HCT116 (cell line): ENCODE measurements at regions not wholly inside any gene's neighbourhood (a gene's known extent, or its start where the extent isn't known, plus 50 kb on each side); places are given as distances from the start of the nearest gene placed in this dataset.

Experiments used
- ATAC-seq: fragments of 200-7000 bp; cut with Tn5 transposase; 2 replicates; pipeline ENCODE4 v1.9.1; 2020; ENCODE audit warnings: mild to moderate bottlenecking, moderate library complexity
- BruUV-seq: library from RNA; stranded (reverse); fragments of 400-500 nt; replicated peaks from 2 replicates; lab custom pipeline; 2021; lab: Mats Ljungman, UMichigan
- CTCF ChIA-PET: fragments of 300-600 bp; sonication (Branson Sonifier 250); formaldehyde crosslinking; loops from one replicate; lab custom pipeline; 2021; ENCODE audit warnings: antibody characterized with exemption; lab: Charles Lee
- POLR2A ChIA-PET: fragments of 300-600, 350-600 bp; sonication (Branson Sonifier 250); formaldehyde crosslinking; loops from one replicate; lab custom pipeline; 2021; ENCODE audit warnings: antibody characterized with exemption; lab: Charles Lee
- RAD21 ChIA-PET, 2 experiments: fragments of 300-600 bp; sonication (Branson Sonifier 250); formaldehyde crosslinking; loops; one replicate each; lab custom pipeline; 2023; ENCODE audit warnings: low total read pairs in 2 of 2; ENCODE audit not compliant: uncharacterized antibody in 2 of 2, unreplicated experiment in 2 of 2, low non-redundant PET in 1 of 2; lab: Charles Lee
- DNase-seq: peaks from one replicate; pipeline ENCODE4 v3.0.0-alpha.2; 2010; ENCODE audit warnings: low read depth, low spot score
- H2AFZ ChIP-seq: fragments of 200-600 bp; shearing (Covaris generic), sonication (generic); 2 replicates; pipeline ENCODE4 v1.6.1; 2017; ENCODE audit warnings: low read depth, mixed run types, mixed read lengths, antibody characterized with exemption, low read length; ENCODE audit not compliant: poor library complexity, severe bottlenecking
- H3K27ac ChIP-seq: 2 replicates; pipeline ENCODE4 v1.5.1; 2012; ENCODE audit warnings: low read depth, low read length
- H3K27me3 ChIP-seq: fragments of 200-600 bp; sonication (generic); 2 replicates; pipeline ENCODE4 v1.6.1; 2016; ENCODE audit warnings: mixed run types, low read length, mixed read lengths; ENCODE audit not compliant: insufficient read depth
- H3K36me3 ChIP-seq, 2 experiments: fragments of 200-500 bp in 1 of 2; fragments of 200-600 bp in 1 of 2; sonication (Bioruptor generic) in 1 of 2; sonication (generic) in 1 of 2; 2 replicates each; pipeline versions ENCODE4 v1.5.1 to v1.6.1; 2014 to 2016; ENCODE audit warnings: low read length in 2 of 2, inconsistent platforms in 1 of 2, mixed read lengths in 1 of 2, mixed run types in 1 of 2; ENCODE audit not compliant: insufficient read depth in 2 of 2, control insufficient read depth in 1 of 2
- H3K4me1 ChIP-seq, 2 experiments: fragments of 200-600 bp in 1 of 2; sonication (generic) in 1 of 2; 2 replicates each; pipeline versions ENCODE4 v1.5.1 to v1.6.1; 2012 to 2017; ENCODE audit warnings: low read length in 2 of 2, inconsistent platforms in 1 of 2, mild to moderate bottlenecking in 1 of 2, mixed read lengths in 1 of 2, mixed run types in 1 of 2, moderate library complexity in 1 of 2; ENCODE audit not compliant: insufficient read depth in 2 of 2, control insufficient read depth in 1 of 2
- H3K4me2 ChIP-seq: fragments of 200-600 bp; sonication (generic); 2 replicates; pipeline ENCODE4 v1.6.1; 2017; ENCODE audit warnings: mixed run types, low read length, mixed read lengths
- H3K4me3 ChIP-seq, 2 experiments: fragments of 200-600 bp in 1 of 2; sonication (generic) in 1 of 2; replicated peaks in 1 of 2; 2 replicates each; pipeline ENCODE4 v1.5.1; 2011 to 2016; ENCODE audit warnings: low read length in 2 of 2, control low read depth in 1 of 2, low read depth in 1 of 2, mild to moderate bottlenecking in 1 of 2, mixed read lengths in 1 of 2, mixed run types in 1 of 2
- H3K79me2 ChIP-seq: fragments of 200-600 bp; sonication (generic); 2 replicates; pipeline ENCODE4 v1.6.1; 2017; ENCODE audit warnings: mild to moderate bottlenecking, mixed run types, low read length, moderate library complexity, mixed read lengths; ENCODE audit not compliant: insufficient read depth
- H3K9ac ChIP-seq: fragments of 200-600 bp; sonication (generic); 2 replicates; pipeline ENCODE4 v1.6.1; 2016; ENCODE audit warnings: low read length, mixed read lengths
- H3K9me2 ChIP-seq: fragments of 200-600 bp; sonication (generic), shearing (Covaris generic); 2 replicates; pipeline ENCODE4 v1.6.1; 2017; ENCODE audit warnings: mixed run types, mild to moderate bottlenecking, moderate library complexity; ENCODE audit not compliant: insufficient read depth
- H3K9me3 ChIP-seq, 2 experiments: fragments of 200-500 bp in 1 of 2; fragments of 200-600 bp in 1 of 2; sonication (Bioruptor generic) in 1 of 2; sonication (generic) in 1 of 2; 2 replicates each; pipeline ENCODE4 v1.6.1; 2014 to 2017; ENCODE audit warnings: low read length in 2 of 2, mixed read lengths in 2 of 2, inconsistent platforms in 1 of 2, low read depth in 1 of 2, mild to moderate bottlenecking in 1 of 2, mixed run types in 1 of 2, moderate library complexity in 1 of 2; ENCODE audit not compliant: control insufficient read depth in 1 of 2, insufficient read depth in 1 of 2
- H4K20me1 ChIP-seq: fragments of 200-600 bp; sonication (generic), shearing (Covaris generic); 2 replicates; pipeline ENCODE4 v1.6.1; 2017; ENCODE audit warnings: mixed run types, mild to moderate bottlenecking, moderate library complexity; ENCODE audit not compliant: insufficient read depth
- CBX3 ChIP-seq: IDR thresholded peaks from 2 replicates; pipeline ENCODE4 v1.6.1; 2012; ENCODE audit warnings: low read depth
- CEBPB ChIP-seq: IDR thresholded peaks from 2 replicates; pipeline ENCODE4 v1.6.1; 2012; ENCODE audit warnings: low read depth
- EGR1 ChIP-seq: IDR thresholded peaks from 2 replicates; pipeline ENCODE4 v1.6.1; 2012; ENCODE audit warnings: low read depth
- ELF1 ChIP-seq: IDR thresholded peaks from 2 replicates; pipeline ENCODE4 v1.6.1; 2012; ENCODE audit warnings: low read depth, borderline replicate concordance
- EZH2 ChIP-seq: fragments of 200-600 bp; sonication (generic); IDR thresholded peaks from 2 replicates; pipeline ENCODE4 v1.6.1; 2017; ENCODE audit warnings: antibody characterized with exemption, mixed run types
- EZH2phosphoT487 ChIP-seq: fragments of 200-600 bp; IDR thresholded peaks from 2 replicates; pipeline ENCODE4 v1.6.1; 2018; ENCODE audit warnings: antibody characterized with exemption, borderline replicate concordance
- FOSL1 ChIP-seq: IDR thresholded peaks from 2 replicates; pipeline ENCODE4 v1.6.1; 2012; ENCODE audit warnings: low read depth
- JUND ChIP-seq: IDR thresholded peaks from 2 replicates; pipeline ENCODE4 v1.6.1; 2012
- POLR2A ChIP-seq: IDR thresholded peaks from 2 replicates; pipeline ENCODE4 v1.7.0; 2011; ENCODE audit warnings: borderline replicate concordance; ENCODE audit not compliant: insufficient read depth, insufficient read length; ENCODE audit errors: extremely low read depth
- RAD21 ChIP-seq: IDR thresholded peaks from 2 replicates; pipeline ENCODE4 v1.6.1; 2012; ENCODE audit warnings: low read depth, mild to moderate bottlenecking
- SP1 ChIP-seq: IDR thresholded peaks from 2 replicates; pipeline ENCODE4 v1.6.1; 2012; ENCODE audit warnings: low read depth
- TCF7L2 ChIP-seq: IDR thresholded peaks from 2 replicates; pipeline ENCODE4 v1.7.0; 2011; ENCODE audit warnings: borderline replicate concordance, inconsistent platforms; ENCODE audit not compliant: insufficient read depth, insufficient read length; ENCODE audit errors: extremely low read depth
- YY1 ChIP-seq: IDR thresholded peaks from 2 replicates; pipeline ENCODE4 v1.6.1; 2011; ENCODE audit warnings: low read length, low read depth, moderate library complexity, mild to moderate bottlenecking; ENCODE audit not compliant: insufficient replicate concordance; ENCODE audit errors: extremely low read depth
- ZFX ChIP-seq: fragments of 450-650 bp; IDR thresholded peaks from 2 replicates; pipeline ENCODE4 v1.6.1; 2017
- ZNF274 ChIP-seq: fragments of 200-500 bp; sonication (Bioruptor generic); IDR thresholded peaks from 2 replicates; pipeline ENCODE4 v1.6.1; 2014; ENCODE audit warnings: mild to moderate bottlenecking, low read depth, low read length, inconsistent platforms
- intact Hi-C: fragments of 100-400 bp; cut with micrococcal nuclease; formaldehyde crosslinking; loops from 2 replicates; pipeline ENCODE4 v1.10.0; 2022
- TF ChIP-seq, protein P1 (sequence below): IDR thresholded peaks from 2 replicates; pipeline ENCODE4 v1.6.1; 2011; ENCODE audit warnings: mild to moderate bottlenecking, low read length, moderate library complexity; ENCODE audit not compliant: insufficient replicate concordance; ENCODE audit errors: extremely low read depth
- TF ChIP-seq, protein P2 (sequence below): IDR thresholded peaks from 2 replicates; pipeline ENCODE4 v1.6.1; 2012
- TF ChIP-seq, protein P3 (sequence below), 3 experiments: fragments of 200-600 bp in 1 of 3; sonication (generic) in 1 of 3; IDR thresholded peaks in 2 of 3; conservative IDR thresholded peaks in 1 of 3; 2 replicates each; pipeline ENCODE4 v1.5.1; 2012 to 2017; ENCODE audit warnings: low read depth in 2 of 3, low read length in 2 of 3, antibody characterized with exemption in 1 of 3, borderline replicate concordance in 1 of 3, control low read depth in 1 of 3, mild to moderate bottlenecking in 1 of 3, mixed read lengths in 1 of 3, mixed run types in 1 of 3, moderate library complexity in 1 of 3; ENCODE audit not compliant: insufficient read depth in 1 of 3
- TF ChIP-seq, protein P4 (sequence below): IDR thresholded peaks from 2 replicates; pipeline ENCODE4 v1.6.1; 2012

DNA sequence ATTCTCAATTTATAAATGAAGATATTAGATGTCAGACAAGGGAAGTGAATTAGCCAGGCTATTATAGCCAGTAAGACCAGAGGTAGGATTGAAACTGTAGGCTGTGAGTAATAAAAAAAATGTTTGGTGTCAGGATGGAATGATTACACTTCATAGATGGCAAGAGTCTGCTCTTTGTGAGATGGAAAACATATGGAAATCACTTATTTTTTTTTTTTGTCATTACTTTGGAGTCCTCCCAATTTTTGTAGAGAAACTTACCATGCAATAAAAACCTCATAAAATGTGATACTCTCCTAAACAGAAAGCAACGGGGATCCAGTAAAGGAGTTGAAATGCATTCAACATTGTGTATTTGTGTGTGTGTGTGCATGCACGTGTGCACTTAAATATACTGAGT is 532.7 kb upstream of the CDH8 start:
- H3K27ac ChIP-seq: no peak overlapping the region
- no peak for TF ChIP-seq SP1
- no peak for TF ChIP-seq ELF1
- no peak for TF ChIP-seq YY1
- no peaks in the 10 kb centered on the region for H3K79me2 ChIP-seq
- H3K4me2 ChIP-seq: no peak overlapping the region
- intact Hi-C loops: no loop called here
- no peaks in the 10 kb centered on the region for H3K36me3 ChIP-seq
- no peaks in the 10 kb centered on the region for H3K9me2 ChIP-seq
- peaks cover 12 to 18% of the 10 kb centered on the region in 2 experiments; a peak in 2 of 4 replicates for H3K9me3 ChIP-seq
- ChIA-PET CTCF (no interaction called here), POLR2A (no interaction called here), RAD21 (no interaction called here)
- H3K27me3 ChIP-seq: no peaks in the 10 kb centered on the region
- no peak overlapping the region for H3K9ac ChIP-seq
- no peaks in the 10 kb centered on the region for H3K4me1 ChIP-seq
- no peak for DNase-seq
- no peaks in the 10 kb centered on the region for H4K20me1 ChIP-seq
- H3K4me3 ChIP-seq: no peak overlapping the region
- ATAC-seq: no peak
- H2AFZ ChIP-seq: no peak overlapping the region
- no TSS peak for BruUV-seq

DNA sequence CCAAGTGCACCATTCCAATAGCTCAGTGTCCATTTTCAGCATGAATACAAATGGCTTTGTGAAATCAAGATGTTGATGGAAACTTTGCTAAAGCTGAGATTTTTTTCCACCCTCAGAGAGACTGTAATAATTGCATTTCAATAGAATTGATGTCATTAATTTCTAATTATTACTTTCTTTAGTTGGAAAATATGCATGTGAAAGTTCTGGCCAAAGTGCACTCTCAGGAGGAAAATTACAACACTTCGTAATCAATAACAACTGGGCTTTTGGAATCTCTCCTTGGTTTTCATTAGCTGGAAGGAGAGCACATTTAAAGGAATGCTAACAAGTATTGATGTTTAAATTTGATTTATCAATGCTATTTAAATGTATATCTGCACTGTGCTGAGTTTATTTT is 529.5 kb upstream of the CDH8 start:
- H3K4me3 ChIP-seq: no peak overlapping the region
- no peak overlapping the region for H2AFZ ChIP-seq
- no peak overlapping the region for H3K27ac ChIP-seq
- peaks cover 18 to 24% of the 10 kb centered on the region in 2 experiments; a peak in 2 of 4 replicates for H3K9me3 ChIP-seq
- H4K20me1 ChIP-seq: no peaks in the 10 kb centered on the region
- ChIA-PET POLR2A (no interaction called here), CTCF (no interaction called here), RAD21 (no interaction called here)
- H3K9me2 ChIP-seq: no peaks in the 10 kb centered on the region
- ATAC-seq (no peak), DNase-seq (no peak)
- no peaks in the 10 kb centered on the region for H3K79me2 ChIP-seq
- intact Hi-C loops: no loop called here
- BruUV-seq: no TSS peak
- no peaks in the 10 kb centered on the region for H3K27me3 ChIP-seq
- no peaks in the 10 kb centered on the region for H3K36me3 ChIP-seq
- no peak overlapping the region for H3K9ac ChIP-seq
- H3K4me1 ChIP-seq: no peaks in the 10 kb centered on the region
- H3K4me2 ChIP-seq: no peak overlapping the region
- TF ChIP-seq FOSL1 (no peak), ELF1 (no peak), CEBPB (no peak), RAD21 (no peak), TCF7L2 (no peak), CBX3 (no peak), EZH2phosphoT487 (no peak), YY1 (no peak), POLR2A (no peak), JUND (no peak), ZFX (no peak), EZH2 (no peak), ZNF274 (no peak), EGR1 (no peak)
- TF ChIP-seq, protein P1, sequence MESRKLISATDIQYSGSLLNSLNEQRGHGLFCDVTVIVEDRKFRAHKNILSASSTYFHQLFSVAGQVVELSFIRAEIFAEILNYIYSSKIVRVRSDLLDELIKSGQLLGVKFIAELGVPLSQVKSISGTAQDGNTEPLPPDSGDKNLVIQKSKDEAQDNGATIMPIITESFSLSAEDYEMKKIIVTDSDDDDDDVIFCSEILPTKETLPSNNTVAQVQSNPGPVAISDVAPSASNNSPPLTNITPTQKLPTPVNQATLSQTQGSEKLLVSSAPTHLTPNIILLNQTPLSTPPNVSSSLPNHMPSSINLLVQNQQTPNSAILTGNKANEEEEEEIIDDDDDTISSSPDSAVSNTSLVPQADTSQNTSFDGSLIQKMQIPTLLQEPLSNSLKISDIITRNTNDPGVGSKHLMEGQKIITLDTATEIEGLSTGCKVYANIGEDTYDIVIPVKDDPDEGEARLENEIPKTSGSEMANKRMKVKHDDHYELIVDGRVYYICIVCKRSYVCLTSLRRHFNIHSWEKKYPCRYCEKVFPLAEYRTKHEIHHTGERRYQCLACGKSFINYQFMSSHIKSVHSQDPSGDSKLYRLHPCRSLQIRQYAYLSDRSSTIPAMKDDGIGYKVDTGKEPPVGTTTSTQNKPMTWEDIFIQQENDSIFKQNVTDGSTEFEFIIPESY: no peak
- TF ChIP-seq, protein P2, sequence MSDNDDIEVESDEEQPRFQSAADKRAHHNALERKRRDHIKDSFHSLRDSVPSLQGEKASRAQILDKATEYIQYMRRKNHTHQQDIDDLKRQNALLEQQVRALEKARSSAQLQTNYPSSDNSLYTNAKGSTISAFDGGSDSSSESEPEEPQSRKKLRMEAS: no peak
- TF ChIP-seq, protein P3, sequence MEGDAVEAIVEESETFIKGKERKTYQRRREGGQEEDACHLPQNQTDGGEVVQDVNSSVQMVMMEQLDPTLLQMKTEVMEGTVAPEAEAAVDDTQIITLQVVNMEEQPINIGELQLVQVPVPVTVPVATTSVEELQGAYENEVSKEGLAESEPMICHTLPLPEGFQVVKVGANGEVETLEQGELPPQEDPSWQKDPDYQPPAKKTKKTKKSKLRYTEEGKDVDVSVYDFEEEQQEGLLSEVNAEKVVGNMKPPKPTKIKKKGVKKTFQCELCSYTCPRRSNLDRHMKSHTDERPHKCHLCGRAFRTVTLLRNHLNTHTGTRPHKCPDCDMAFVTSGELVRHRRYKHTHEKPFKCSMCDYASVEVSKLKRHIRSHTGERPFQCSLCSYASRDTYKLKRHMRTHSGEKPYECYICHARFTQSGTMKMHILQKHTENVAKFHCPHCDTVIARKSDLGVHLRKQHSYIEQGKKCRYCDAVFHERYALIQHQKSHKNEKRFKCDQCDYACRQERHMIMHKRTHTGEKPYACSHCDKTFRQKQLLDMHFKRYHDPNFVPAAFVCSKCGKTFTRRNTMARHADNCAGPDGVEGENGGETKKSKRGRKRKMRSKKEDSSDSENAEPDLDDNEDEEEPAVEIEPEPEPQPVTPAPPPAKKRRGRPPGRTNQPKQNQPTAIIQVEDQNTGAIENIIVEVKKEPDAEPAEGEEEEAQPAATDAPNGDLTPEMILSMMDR (IDR thresholded peaks at IDR 0.05 in 2 of 3, conservative IDR thresholded peaks at IDR 0.05 in 1 of 3; ENCODE audit: borderline replicate concordance in 1 of 3, insufficient read depth in 1 of 3, low read depth in 2 of 3, low read length in 2 of 3): no peak
- TF ChIP-seq, protein P4, sequence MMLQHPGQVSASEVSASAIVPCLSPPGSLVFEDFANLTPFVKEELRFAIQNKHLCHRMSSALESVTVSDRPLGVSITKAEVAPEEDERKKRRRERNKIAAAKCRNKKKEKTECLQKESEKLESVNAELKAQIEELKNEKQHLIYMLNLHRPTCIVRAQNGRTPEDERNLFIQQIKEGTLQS: no peak
